CD4-positive, CD25-positive, alpha-beta regulatory T cell (primary cell): ENCODE measurements at regions not wholly inside any gene's neighbourhood (a gene's known extent, or its start where the extent isn't known, plus 50 kb on each side); places are given as distances from the start of the nearest gene placed in this dataset.

Experiments
- ATAC-seq, 2 donors: fragments of 150-1000 bp; cut with Tn5 transposase; one replicate each; pipeline ENCODE4 v1.10.0; 2021; ENCODE audit warnings: low read depth in 2 of 2, moderate number of reproducible peaks in 2 of 2, moderate library complexity in 1 of 2
- DNase-seq, 3 donors: peaks; one replicate each; pipeline versions ENCODE4 v3.0.0 to v3.0.0-alpha.2; 2012 to 2022; ENCODE audit warnings: mixed read lengths in 1 of 3
- H3K27ac ChIP-seq: one replicate; pipeline ENCODE4 v1.7.0; 2013; ENCODE audit warnings: mild to moderate bottlenecking, low read length; ENCODE audit not compliant: insufficient read depth, poor library complexity, severe bottlenecking
- H3K27me3 ChIP-seq: one replicate; pipeline ENCODE4 v1.7.0; 2013; ENCODE audit warnings: low read length; ENCODE audit not compliant: control insufficient read depth, insufficient read depth
- H3K36me3 ChIP-seq: one replicate; pipeline ENCODE4 v1.7.0; 2013; ENCODE audit warnings: mild to moderate bottlenecking, low read length, moderate library complexity; ENCODE audit not compliant: control insufficient read depth, insufficient read depth
- H3K4me1 ChIP-seq: 2 replicates; pipeline ENCODE4 v1.7.0; 2013; ENCODE audit warnings: mild to moderate bottlenecking, low read length; ENCODE audit not compliant: insufficient read depth, control insufficient read depth, poor library complexity, severe bottlenecking
- H3K4me3 ChIP-seq: one replicate; pipeline ENCODE4 v1.7.0; 2013; ENCODE audit warnings: low read depth, mild to moderate bottlenecking, low read length, moderate library complexity
- H3K9me3 ChIP-seq, 2 experiments: 1 replicate in 1 of 2; 2 replicates in 1 of 2; pipeline ENCODE4 v1.7.0; 2013; ENCODE audit warnings: low read length in 2 of 2, mild to moderate bottlenecking in 1 of 2, moderate library complexity in 1 of 2; ENCODE audit not compliant: control insufficient read depth in 2 of 2
- H3K27ac Mint-ChIP-seq, 3 donors: one replicate each; pipeline ENCODE4 v1.8.0; 2020 to 2022; ENCODE audit warnings: mild to moderate bottlenecking in 3 of 3, mixed read lengths in 3 of 3, moderate library complexity in 2 of 3
- H3K27me3 Mint-ChIP-seq: one replicate; pipeline ENCODE4 v1.8.0; 2022; ENCODE audit warnings: mild to moderate bottlenecking, mixed read lengths
- H3K36me3 Mint-ChIP-seq: one replicate; pipeline ENCODE4 v1.8.0; 2020; ENCODE audit warnings: mixed read lengths
- H3K4me1 Mint-ChIP-seq, 4 donors: one replicate each; pipeline ENCODE4 v1.8.0; 2020 to 2022; ENCODE audit warnings: mixed read lengths in 4 of 4, mild to moderate bottlenecking in 1 of 4
- H3K4me3 Mint-ChIP-seq, 4 donors: one replicate each; pipeline ENCODE4 v1.8.0; 2020 to 2022; ENCODE audit warnings: mild to moderate bottlenecking in 4 of 4, mixed read lengths in 4 of 4, moderate library complexity in 3 of 4
- H3K9me3 Mint-ChIP-seq, 7 donors: one replicate each; pipeline ENCODE4 v1.8.0; 2020 to 2022; ENCODE audit warnings: mixed read lengths in 7 of 7, mild to moderate bottlenecking in 3 of 7, moderate library complexity in 2 of 7

- Histone ChIP-seq H3K4me1 (no peaks in the 10 kb centered on the region), H3K9me3 (no peaks in the 10 kb centered on the region), H3K27ac (no peak overlapping the region), H3K27me3 (no peaks in the 10 kb centered on the region), H3K4me3 (no peak overlapping the region), H3K36me3 (no peaks in the 10 kb centered on the region)
- Mint-ChIP-seq H3K4me3 (no peak overlapping the region), H3K27me3 (no peaks in the 10 kb centered on the region), H3K27ac (no peak overlapping the region), H3K36me3 (no peaks in the 10 kb centered on the region), H3K4me1 (no peaks in the 10 kb centered on the region), H3K9me3 (peaks cover 0 to 8% (median 5%) of the 10 kb centered on the region in 7 donors)
- ATAC-seq (no peak), DNase-seq (no peak)
These were observed 320.4 kb downstream of the CBLN2 start for GRCh38 chr18:72223733-72224132.

GRCh38 chr18:72208920-72209676, 335.0 kb downstream of the CBLN2 start:
- peaks cover 1 to 12% (median 4%) of the 10 kb centered on the region in 7 donors for H3K9me3 Mint-ChIP-seq
- DNase-seq, result no peak
- H3K27ac Mint-ChIP-seq, result no peak overlapping the region
- Histone ChIP-seq H3K4me1 (no peaks in the 10 kb centered on the region), H3K9me3 (peaks cover 0 to 3% of the 10 kb centered on the region in 2 experiments), H3K4me3 (no peak overlapping the region), H3K36me3 (no peaks in the 10 kb centered on the region), H3K27me3 (no peaks in the 10 kb centered on the region), H3K27ac (no peak overlapping the region)
- H3K4me1 Mint-ChIP-seq, result no peaks in the 10 kb centered on the region
- no peaks in the 10 kb centered on the region for H3K36me3 Mint-ChIP-seq
- no peak for ATAC-seq
- no peak overlapping the region for H3K4me3 Mint-ChIP-seq
- H3K27me3 Mint-ChIP-seq, result no peaks in the 10 kb centered on the region

GRCh38 chr18:72207280-72207679, 336.9 kb downstream of the CBLN2 start:
- Mint-ChIP-seq H3K9me3 (peaks cover 0 to 8% (median 4%) of the 10 kb centered on the region in 7 donors), H3K4me1 (no peaks in the 10 kb centered on the region), H3K36me3 (no peaks in the 10 kb centered on the region), H3K27me3 (no peaks in the 10 kb centered on the region), H3K4me3 (no peak overlapping the region), H3K27ac (no peak overlapping the region)
- DNase-seq, result no peak
- Histone ChIP-seq H3K9me3 (peaks cover 0 to 3% of the 10 kb centered on the region in 2 experiments), H3K4me3 (no peak overlapping the region), H3K36me3 (no peaks in the 10 kb centered on the region), H3K4me1 (no peaks in the 10 kb centered on the region), H3K27me3 (no peaks in the 10 kb centered on the region), H3K27ac (no peak overlapping the region)
- ATAC-seq, result no peak

GRCh38 chr18:72206814-72207213, 337.3 kb downstream of the CBLN2 start:
- Histone ChIP-seq H3K27me3 (no peaks in the 10 kb centered on the region), H3K36me3 (no peaks in the 10 kb centered on the region), H3K9me3 (peaks cover 0 to 3% of the 10 kb centered on the region in 2 experiments), H3K4me1 (no peaks in the 10 kb centered on the region), H3K27ac (no peak overlapping the region), H3K4me3 (no peak overlapping the region)
- ATAC-seq (no peak), DNase-seq (no peak)
- Mint-ChIP-seq H3K27ac (no peak overlapping the region), H3K9me3 (peaks cover 0 to 8% (median 4%) of the 10 kb centered on the region in 7 donors), H3K27me3 (no peaks in the 10 kb centered on the region), H3K4me3 (no peak overlapping the region), H3K36me3 (no peaks in the 10 kb centered on the region), H3K4me1 (no peaks in the 10 kb centered on the region)

GRCh38 chr18:72201032-72201431, 343.1 kb downstream of the CBLN2 start:
- Histone ChIP-seq H3K9me3 (no peaks in the 10 kb centered on the region), H3K4me3 (peak overlapping the region; percentile 7), H3K4me1 (no peaks in the 10 kb centered on the region), H3K27ac (no peak overlapping the region), H3K27me3 (no peaks in the 10 kb centered on the region), H3K36me3 (no peaks in the 10 kb centered on the region)
- Mint-ChIP-seq H3K27me3 (no peaks in the 10 kb centered on the region), H3K36me3 (no peaks in the 10 kb centered on the region), H3K4me1 (peaks cover 0 to 2% (median 0%) of the 10 kb centered on the region in 4 donors), H3K9me3 (peaks cover 0 to 9% (median 0%) of the 10 kb centered on the region in 7 donors), H3K27ac (no peak overlapping the region), H3K4me3 (peak overlapping the region in 1 of 4 donors; percentile 25)
- ATAC-seq (no peak), DNase-seq (peak in 1 of 3 donors; percentile 48)

GRCh38 chr18:72197591-72197990, 346.6 kb downstream of the CBLN2 start:
- no peaks in the 10 kb centered on the region for H3K36me3 Mint-ChIP-seq
- Histone ChIP-seq H3K27ac (no peak overlapping the region), H3K36me3 (no peaks in the 10 kb centered on the region), H3K27me3 (no peaks in the 10 kb centered on the region), H3K4me3 (no peak overlapping the region), H3K9me3 (no peaks in the 10 kb centered on the region), H3K4me1 (no peaks in the 10 kb centered on the region)
- H3K4me3 Mint-ChIP-seq, result no peak overlapping the region
- peaks cover 0 to 8% (median 2%) of the 10 kb centered on the region in 7 donors for H3K9me3 Mint-ChIP-seq
- H3K27me3 Mint-ChIP-seq, result no peaks in the 10 kb centered on the region
- DNase-seq, result no peak
- H3K27ac Mint-ChIP-seq, result no peak overlapping the region
- peaks cover 0 to 2% (median 0%) of the 10 kb centered on the region in 4 donors for H3K4me1 Mint-ChIP-seq
- no peak for ATAC-seq

- H3K9me3 ChIP-seq, result no peaks in the 10 kb centered on the region
- H3K27ac ChIP-seq, result no peak overlapping the region
- no peaks in the 10 kb centered on the region for H3K4me1 ChIP-seq
- ATAC-seq (no peak), DNase-seq (no peak)
- H3K9me3 Mint-ChIP-seq, result peaks cover 0 to 6% (median 3%) of the 10 kb centered on the region in 7 donors
- H3K27ac Mint-ChIP-seq, result no peak overlapping the region
- H3K4me1 Mint-ChIP-seq, result no peaks in the 10 kb centered on the region
- H3K4me3 Mint-ChIP-seq, result no peak overlapping the region
- H3K4me3 ChIP-seq, result no peak overlapping the region
- H3K27me3 Mint-ChIP-seq, result no peaks in the 10 kb centered on the region
- H3K36me3 ChIP-seq, result no peaks in the 10 kb centered on the region
- no peaks in the 10 kb centered on the region for H3K27me3 ChIP-seq
- no peaks in the 10 kb centered on the region for H3K36me3 Mint-ChIP-seq
These were observed 350.1 kb downstream of the CBLN2 start for GRCh38 chr18:72194072-72194471.

- Histone ChIP-seq H3K36me3 (no peaks in the 10 kb centered on the region), H3K27me3 (no peaks in the 10 kb centered on the region), H3K4me1 (no peaks in the 10 kb centered on the region), H3K9me3 (no peaks in the 10 kb centered on the region), H3K27ac (no peak overlapping the region), H3K4me3 (no peak overlapping the region)
- Mint-ChIP-seq H3K27ac (no peak overlapping the region), H3K4me1 (no peaks in the 10 kb centered on the region), H3K36me3 (no peaks in the 10 kb centered on the region), H3K4me3 (no peak overlapping the region), H3K9me3 (peaks cover 1 to 17% (median 5%) of the 10 kb centered on the region in 7 donors), H3K27me3 (no peaks in the 10 kb centered on the region)
- ATAC-seq (no peak), DNase-seq (no peak)
These were observed 356.2 kb downstream of the CBLN2 start for GRCh38 chr18:72187956-72188355.
